ENCODE measurements at regions not wholly inside any gene's neighbourhood (a gene's known extent, or its start where the extent isn't known, plus 50 kb on each side); places are given as distances from the start of the nearest gene placed in this dataset.

GRCh38 chr22:26894362-26894761, 237.0 kb downstream of the MIAT start:
- H3K27ac ChIP-seq (ENCODE audit: low read depth, low read length, poor library complexity, severe bottlenecking): no peak overlapping the region
- no TSS peak for BruUV-seq (replicated peaks)
- no peak overlapping the region for H3K4me3 ChIP-seq (ENCODE audit: low read depth, low read length, poor library complexity, severe bottlenecking)
- no peaks in the 10 kb centered on the region for H3K36me3 ChIP-seq (ENCODE audit: insufficient read depth, low read length, poor library complexity, severe bottlenecking)
- ChIA-PET POLR2A (ENCODE audit: low non-redundant PET) (no interaction called here), CTCF (no interaction called here)
- peaks cover 19% of the 10 kb centered on the region for H3K4me1 ChIP-seq (ENCODE audit: insufficient read depth, low read length, poor library complexity, severe bottlenecking)
- no peaks in the 10 kb centered on the region for H3K9me3 ChIP-seq (ENCODE audit: low read depth, low read length, poor library complexity, severe bottlenecking)
- no peak for DNase-seq (ENCODE audit: low spot score)
- intact Hi-C loops (cut with micrococcal nuclease; ENCODE audit: unreplicated experiment): no loop called here
- no peaks in the 10 kb centered on the region for H3K27me3 ChIP-seq (replicated peaks; ENCODE audit: insufficient read depth, low read depth, low read length, poor library complexity)
- TF ChIP-seq, protein P1, sequence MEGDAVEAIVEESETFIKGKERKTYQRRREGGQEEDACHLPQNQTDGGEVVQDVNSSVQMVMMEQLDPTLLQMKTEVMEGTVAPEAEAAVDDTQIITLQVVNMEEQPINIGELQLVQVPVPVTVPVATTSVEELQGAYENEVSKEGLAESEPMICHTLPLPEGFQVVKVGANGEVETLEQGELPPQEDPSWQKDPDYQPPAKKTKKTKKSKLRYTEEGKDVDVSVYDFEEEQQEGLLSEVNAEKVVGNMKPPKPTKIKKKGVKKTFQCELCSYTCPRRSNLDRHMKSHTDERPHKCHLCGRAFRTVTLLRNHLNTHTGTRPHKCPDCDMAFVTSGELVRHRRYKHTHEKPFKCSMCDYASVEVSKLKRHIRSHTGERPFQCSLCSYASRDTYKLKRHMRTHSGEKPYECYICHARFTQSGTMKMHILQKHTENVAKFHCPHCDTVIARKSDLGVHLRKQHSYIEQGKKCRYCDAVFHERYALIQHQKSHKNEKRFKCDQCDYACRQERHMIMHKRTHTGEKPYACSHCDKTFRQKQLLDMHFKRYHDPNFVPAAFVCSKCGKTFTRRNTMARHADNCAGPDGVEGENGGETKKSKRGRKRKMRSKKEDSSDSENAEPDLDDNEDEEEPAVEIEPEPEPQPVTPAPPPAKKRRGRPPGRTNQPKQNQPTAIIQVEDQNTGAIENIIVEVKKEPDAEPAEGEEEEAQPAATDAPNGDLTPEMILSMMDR (conservative IDR thresholded peaks at IDR 0.05; ENCODE audit: low read depth, low read length): no peak
- TF ChIP-seq EZH2 (IDR thresholded peaks at IDR 0.05; ENCODE audit: borderline replicate concordance, low read depth, low read length, poor library complexity, severe bottlenecking): no peak

- Histone ChIP-seq H3K4me1 (ENCODE audit: insufficient read depth, low read length, poor library complexity, severe bottlenecking) (peaks cover 21% of the 10 kb centered on the region), H3K27ac (ENCODE audit: low read depth, low read length, poor library complexity, severe bottlenecking) (no peak overlapping the region), H3K4me3 (ENCODE audit: low read depth, low read length, poor library complexity, severe bottlenecking) (no peak overlapping the region), H3K9me3 (ENCODE audit: low read depth, low read length, poor library complexity, severe bottlenecking) (no peaks in the 10 kb centered on the region), H3K27me3 (replicated peaks; ENCODE audit: insufficient read depth, low read depth, low read length, poor library complexity) (no peaks in the 10 kb centered on the region), H3K36me3 (ENCODE audit: insufficient read depth, low read length, poor library complexity, severe bottlenecking) (no peaks in the 10 kb centered on the region)
- CTCF ChIA-PET: interaction anchor here (0.5 kb wide), 1 partner anchor 1073 kb away, joined by 3 read pairs; no protein-coding TSS in a partner anchor
- intact Hi-C loops (cut with micrococcal nuclease; ENCODE audit: unreplicated experiment): no loop called here
- POLR2A ChIA-PET (ENCODE audit: low non-redundant PET): no interaction called here
- no TSS peak for BruUV-seq (replicated peaks)
- DNase-seq (ENCODE audit: low spot score): no peak
- TF ChIP-seq, protein P1 (conservative IDR thresholded peaks at IDR 0.05; ENCODE audit: low read depth, low read length): no peak
- no peak for TF ChIP-seq EZH2 (IDR thresholded peaks at IDR 0.05; ENCODE audit: borderline replicate concordance, low read depth, low read length, poor library complexity, severe bottlenecking)
Measured at GRCh38 chr22:26894766-26895485, 237.5 kb downstream of the MIAT start.

DNA sequence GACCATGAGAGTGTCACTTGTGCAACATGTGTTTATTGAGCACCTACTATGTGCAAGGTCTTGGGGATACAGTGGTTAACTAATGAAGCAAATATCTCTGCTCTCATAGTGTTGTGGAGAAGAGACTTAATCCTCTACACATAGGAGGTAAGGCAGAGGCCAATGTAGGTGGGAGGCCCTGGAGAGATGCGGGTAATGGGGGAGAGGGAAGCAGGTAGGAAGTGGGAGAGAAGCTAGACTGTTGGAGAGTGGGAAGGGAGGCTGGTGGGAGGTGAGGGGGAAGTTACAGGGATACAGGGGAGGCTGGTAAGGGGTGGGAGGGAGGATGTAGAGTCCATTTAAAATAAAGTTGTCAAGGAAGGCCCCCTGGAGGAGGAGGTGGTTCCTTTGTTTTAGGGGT, 240.0 kb downstream of the MIAT start:
- Histone ChIP-seq H3K4me3 (ENCODE audit: low read depth, low read length, poor library complexity, severe bottlenecking) (no peak overlapping the region), H3K27ac (ENCODE audit: low read depth, low read length, poor library complexity, severe bottlenecking) (no peak overlapping the region), H3K9me3 (ENCODE audit: low read depth, low read length, poor library complexity, severe bottlenecking) (no peaks in the 10 kb centered on the region), H3K27me3 (replicated peaks; ENCODE audit: insufficient read depth, low read depth, low read length, poor library complexity) (no peaks in the 10 kb centered on the region), H3K36me3 (ENCODE audit: insufficient read depth, low read length, poor library complexity, severe bottlenecking) (no peaks in the 10 kb centered on the region), H3K4me1 (ENCODE audit: insufficient read depth, low read length, poor library complexity, severe bottlenecking) (peaks cover 40% of the 10 kb centered on the region)
- BruUV-seq (replicated peaks): no TSS peak
- DNase-seq (ENCODE audit: low spot score): no peak
- intact Hi-C loops (cut with micrococcal nuclease; ENCODE audit: unreplicated experiment): no loop called here
- TF ChIP-seq, protein P1 (conservative IDR thresholded peaks at IDR 0.05; ENCODE audit: low read depth, low read length): no peak
- TF ChIP-seq EZH2 (IDR thresholded peaks at IDR 0.05; ENCODE audit: borderline replicate concordance, low read depth, low read length, poor library complexity, severe bottlenecking): no peak
- CTCF ChIA-PET: no interaction called here
- POLR2A ChIA-PET (ENCODE audit: low non-redundant PET): no interaction called here

Data from A673 (cell line).